H1 (cell line): ENCODE measurements at regions not wholly inside any gene's neighbourhood (a gene's known extent, or its start where the extent isn't known, plus 50 kb on each side); places are given as distances from the start of the nearest gene placed in this dataset.

ENCODE experiments used
- CTCF ChIA-PET: fragments of 300-600 bp; sonication (Branson Sonifier 250); formaldehyde crosslinking; loops from one replicate; lab custom pipeline; 2021; ENCODE audit not compliant: partially characterized antibody; lab: Charles Lee
- POLR2A ChIA-PET: fragments of 300-600 bp; sonication (Branson Sonifier 250); formaldehyde crosslinking; loops from one replicate; lab custom pipeline; 2021; ENCODE audit warnings: inconsistent platforms; ENCODE audit not compliant: partially characterized antibody; lab: Charles Lee
- DNase-seq, 2 experiments: peaks; one replicate each; pipeline versions ENCODE4 v3.0.0 to v3.0.0-alpha.2; 2010 to 2022; ENCODE audit warnings: low spot score in 2 of 2, low read depth in 1 of 2, mixed read lengths in 1 of 2
- FAIRE-seq: peaks from 2 replicates; lab custom pipeline; 2011; peaks lifted over from hg19 to GRCh38; lab: Jason Lieb, UNC
- H2AFZ ChIP-seq: 2 replicates; pipeline ENCODE4 v1.8.1; 2012; ENCODE audit warnings: low read length, inconsistent platforms
- H2AK5ac ChIP-seq: 2 replicates; pipeline ENCODE4 v1.6.1; 2013; ENCODE audit warnings: low read depth, low read length
- H2BK120ac ChIP-seq: replicated peaks from 2 replicates; pipeline ENCODE3; 2013; ENCODE audit warnings: low read depth, low read length, inconsistent platforms
- H2BK12ac ChIP-seq: 2 replicates; pipeline ENCODE4 v1.6.1; 2013; ENCODE audit warnings: low read depth, low read length
- H2BK15ac ChIP-seq: 2 replicates; pipeline ENCODE4 v1.6.1; 2013; ENCODE audit warnings: low read length
- H2BK20ac ChIP-seq: 2 replicates; pipeline ENCODE4 v1.6.1; 2013; ENCODE audit warnings: low read length
- H2BK5ac ChIP-seq: 2 replicates; pipeline ENCODE4 v1.6.1; 2013; ENCODE audit warnings: low read depth, low read length
- H3K14ac ChIP-seq: 2 replicates; pipeline ENCODE4 v1.6.1; 2013; ENCODE audit warnings: inconsistent platforms; ENCODE audit not compliant: insufficient read length
- H3K18ac ChIP-seq: 2 replicates; pipeline ENCODE4 v1.6.1; 2013; ENCODE audit warnings: low read length; ENCODE audit errors: extremely low read depth
- H3K23ac ChIP-seq: 2 replicates; pipeline ENCODE4 v1.6.1; 2013; ENCODE audit warnings: inconsistent platforms; ENCODE audit not compliant: insufficient read length
- H3K23me2 ChIP-seq: 2 replicates; pipeline ENCODE4 v1.6.1; 2013; ENCODE audit warnings: low read depth, low read length
- H3K27ac ChIP-seq: 2 replicates; pipeline ENCODE4 v1.6.1; 2011; ENCODE audit warnings: low read depth, low read length, inconsistent platforms
- H3K27me3 ChIP-seq, 4 experiments: replicated peaks in 1 of 4; 1 replicate in 1 of 4; 2 replicates in 3 of 4; pipeline versions ENCODE4 v1.6.1 to v1.8.1; 2011 to 2013; ENCODE audit warnings: low read length in 3 of 4, mild to moderate bottlenecking in 3 of 4, inconsistent platforms in 2 of 4, mixed read lengths in 2 of 4, moderate library complexity in 1 of 4; ENCODE audit not compliant: control insufficient read depth in 3 of 4, insufficient read depth in 3 of 4; ENCODE audit errors: extremely low read depth in 1 of 4
- H3K36me3 ChIP-seq, 4 experiments: 2 replicates each; pipeline versions ENCODE4 v1.6.1 to v1.8.1; 2011 to 2013; ENCODE audit warnings: mild to moderate bottlenecking in 4 of 4, low read length in 3 of 4, moderate library complexity in 2 of 4, control low read depth in 1 of 4, inconsistent platforms in 1 of 4; ENCODE audit not compliant: insufficient read depth in 4 of 4, control insufficient read depth in 2 of 4
- H3K4ac ChIP-seq: replicated peaks from 2 replicates; pipeline ENCODE3; 2013; ENCODE audit warnings: low read length, low read depth, mixed read lengths, inconsistent platforms; ENCODE audit not compliant: insufficient read length
- H3K4me1 ChIP-seq, 4 experiments: replicated peaks in 1 of 4; 1 replicate in 1 of 4; 2 replicates in 3 of 4; pipeline versions ENCODE4 v1.6.1 to v1.8.1; 2011 to 2013; ENCODE audit warnings: low read length in 3 of 4, inconsistent platforms in 2 of 4, mixed read lengths in 1 of 4; ENCODE audit not compliant: insufficient read depth in 4 of 4, control insufficient read depth in 3 of 4
- H3K4me2 ChIP-seq, 2 experiments: 2 replicates each; pipeline versions ENCODE4 v1.6.1 to v1.8.1; 2011 to 2013; ENCODE audit warnings: low read depth in 2 of 2, low read length in 2 of 2, control low read depth in 1 of 2, inconsistent platforms in 1 of 2, mild to moderate bottlenecking in 1 of 2; ENCODE audit not compliant: insufficient read depth in 1 of 2
- H3K4me3 ChIP-seq, 4 experiments: fragments of 200-600, 300-600 bp in 1 of 4; sonication (generic), shearing (Covaris generic), sonication (Bioruptor Twin) in 1 of 4; 2 replicates each; pipeline versions ENCODE4 v1.5.1 to v1.8.1; 2011 to 2016; ENCODE audit warnings: low read length in 4 of 4, low read depth in 3 of 4, control low read depth in 2 of 4, inconsistent platforms in 2 of 4, mild to moderate bottlenecking in 2 of 4, mixed read lengths in 1 of 4, moderate library complexity in 1 of 4; ENCODE audit not compliant: insufficient read depth in 2 of 4; ENCODE audit errors: extremely low read depth in 1 of 4
- H3K56ac ChIP-seq: replicated peaks from 2 replicates; pipeline ENCODE3; 2013; ENCODE audit warnings: low read depth, mild to moderate bottlenecking, mixed read lengths, low read length, inconsistent platforms; ENCODE audit not compliant: insufficient read length
- H3K79me1 ChIP-seq: 2 replicates; pipeline ENCODE4 v1.6.1; 2013; ENCODE audit warnings: low read depth, low read length, control low read depth
- H3K79me2 ChIP-seq, 2 experiments: 2 replicates each; pipeline versions ENCODE4 v1.6.1 to v1.8.1; 2012 to 2013; ENCODE audit warnings: low read length in 2 of 2, mild to moderate bottlenecking in 2 of 2, inconsistent platforms in 1 of 2; ENCODE audit not compliant: insufficient read depth in 2 of 2, control insufficient read depth in 1 of 2
- H3K9ac ChIP-seq, 4 experiments: replicated peaks in 1 of 4; 1 replicate in 1 of 4; 2 replicates in 3 of 4; pipeline versions ENCODE4 v1.6.1 to v1.8.1; 2011 to 2013; ENCODE audit warnings: low read depth in 3 of 4, low read length in 3 of 4, control low read depth in 2 of 4, mild to moderate bottlenecking in 2 of 4, moderate library complexity in 2 of 4, inconsistent platforms in 1 of 4; ENCODE audit errors: extremely low read depth in 1 of 4
- H3K9me3 ChIP-seq, 2 experiments: 2 replicates each; pipeline versions ENCODE4 v1.6.1 to v1.8.1; 2012 to 2013; ENCODE audit warnings: mild to moderate bottlenecking in 2 of 2, moderate library complexity in 2 of 2, control low read depth in 1 of 2, inconsistent platforms in 1 of 2, low read depth in 1 of 2, low read length in 1 of 2, mixed read lengths in 1 of 2; ENCODE audit not compliant: insufficient read depth in 2 of 2
- H4K20me1 ChIP-seq, 2 experiments: replicated peaks in 1 of 2; 2 replicates each; pipeline versions ENCODE3 to v1.8.1; 2011 to 2013; ENCODE audit warnings: inconsistent platforms in 2 of 2, low read length in 2 of 2, mild to moderate bottlenecking in 1 of 2; ENCODE audit not compliant: insufficient read depth in 2 of 2, control insufficient read depth in 1 of 2
- H4K5ac ChIP-seq: 2 replicates; pipeline ENCODE4 v1.6.1; 2013; ENCODE audit warnings: low read length, low read depth, mixed read lengths, inconsistent platforms; ENCODE audit not compliant: insufficient read length
- H4K8ac ChIP-seq: 2 replicates; pipeline ENCODE4 v1.8.0; 2013; ENCODE audit warnings: mild to moderate bottlenecking, moderate library complexity, low read length, inconsistent platforms; ENCODE audit not compliant: insufficient read depth; ENCODE audit errors: extremely low read depth
- H4K91ac ChIP-seq: replicated peaks from 2 replicates; pipeline ENCODE3; 2013; ENCODE audit warnings: low read length, mixed read lengths, inconsistent platforms; ENCODE audit not compliant: insufficient read length
- CHD2 ChIP-seq: IDR thresholded peaks from 2 replicates; pipeline ENCODE4 v1.6.1; 2012; ENCODE audit warnings: low read length, improper control_type of control experiment
- GTF2F1 ChIP-seq: IDR thresholded peaks from 2 replicates; pipeline ENCODE4 v1.6.1; 2012; ENCODE audit warnings: low read depth, low read length, improper control_type of control experiment, borderline replicate concordance
- KDM4A ChIP-seq: IDR thresholded peaks from one replicate; pipeline ENCODE4 v1.7.1; 2012; ENCODE audit warnings: low read depth, mild to moderate bottlenecking, moderate library complexity, low read length, inconsistent platforms; ENCODE audit not compliant: severe bottlenecking
- WGBS, 2 experiments: shearing (Covaris generic) in 1 of 2; methylation state at CpG; one replicate each; pipeline versions ENCODE4 v1.1.6 to v1.1.7; 2013 to 2015; ENCODE audit warnings: low lambda C conversion rate in 2 of 2, mixed read lengths in 2 of 2, inconsistent platforms in 1 of 2, low coverage in 1 of 2, missing lambda C conversion rate in 1 of 2; ENCODE audit not compliant: insufficient replicate concordance in 2 of 2, insufficient coverage in 1 of 2, insufficient read length in 1 of 2; ENCODE audit errors: extremely low coverage in 1 of 2, missing lambda C conversion rate in 1 of 2; 5-methylcytosine and 5-hydroxymethylcytosine counted together

- no peak overlapping the region for H3K23ac ChIP-seq
- no peaks in the 10 kb centered on the region for H4K20me1 ChIP-seq
- H2AK5ac ChIP-seq = no peak overlapping the region
- no peak overlapping the region for H2BK20ac ChIP-seq
- H4K91ac ChIP-seq = no peak overlapping the region
- no peak overlapping the region for H2BK120ac ChIP-seq
- H2BK15ac ChIP-seq = no peak overlapping the region
- no peak overlapping the region for H4K5ac ChIP-seq
- no peak overlapping the region for H3K4me2 ChIP-seq
- no peak overlapping the region for H4K8ac ChIP-seq
- H2BK5ac ChIP-seq = no peak overlapping the region
- H3K14ac ChIP-seq = no peak overlapping the region
- ChIA-PET CTCF (interaction anchor here (0.6 kb wide), 1 partner anchor 25 kb away, joined by 4 read pairs; no protein-coding TSS in a partner anchor), POLR2A (no interaction called here)
- H3K18ac ChIP-seq = no peak overlapping the region
- no peaks in the 10 kb centered on the region for H3K79me2 ChIP-seq
- H3K23me2 ChIP-seq = no peaks in the 10 kb centered on the region
- WGBS, 2 experiments = 94% methylated on average over 3 of the region's 3 CpGs; no CpG with 5 or more reads in 1 of the 2 experiments
- H3K36me3 ChIP-seq = no peaks in the 10 kb centered on the region
- TF ChIP-seq GTF2F1 (no peak), CHD2 (no peak), KDM4A (no peak)
- no peak overlapping the region for H3K4me3 ChIP-seq
- peaks cover 0 to 1% (median 0%) of the 10 kb centered on the region in 4 experiments; a peak in 1 of 7 replicates for H3K27me3 ChIP-seq
- H3K9ac ChIP-seq = no peak overlapping the region
- no peak for DNase-seq
- H2AFZ ChIP-seq = no peak overlapping the region
- H3K9me3 ChIP-seq = no peaks in the 10 kb centered on the region
- no peaks in the 10 kb centered on the region for H3K4me1 ChIP-seq
- H3K27ac ChIP-seq = no peak overlapping the region
- H3K4ac ChIP-seq = no peak overlapping the region
- H3K79me1 ChIP-seq = no peaks in the 10 kb centered on the region
- H3K56ac ChIP-seq = no peak overlapping the region
- FAIRE-seq = no peak
- H2BK12ac ChIP-seq = no peak overlapping the region
These were observed 74.7 kb upstream of the EPHA7 start for GRCh38 chr6:93494057-93494456.
